ENCODE measurements at regions not wholly inside any gene's neighbourhood (a gene's known extent, or its start where the extent isn't known, plus 50 kb on each side); places are given as distances from the start of the nearest gene placed in this dataset.

DNA sequence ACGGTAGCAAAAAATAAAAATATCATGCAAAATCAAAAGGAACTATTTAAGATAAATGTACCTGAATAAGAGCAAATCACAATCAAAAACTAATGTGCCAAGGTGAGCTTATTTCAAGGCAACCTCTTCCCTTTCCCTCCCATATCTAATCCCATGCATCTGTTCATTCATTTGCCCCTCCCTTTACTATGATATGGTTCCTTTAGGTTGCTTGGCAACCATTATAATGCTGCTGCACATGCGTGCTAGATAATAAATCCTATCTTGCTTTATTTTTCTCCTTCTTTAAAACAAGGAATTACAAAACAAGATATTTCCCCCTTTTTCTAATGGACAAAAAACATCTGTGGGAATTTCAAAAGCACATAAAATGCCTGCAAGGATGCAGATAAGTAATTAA lies 318.2 kb upstream of the POU3F2 start:
- H4K20me1 ChIP-seq (ENCODE audit: insufficient read depth) = no peaks in the 10 kb centered on the region
- H2AFZ ChIP-seq (ENCODE audit: low read depth) = no peak overlapping the region
- no peaks in the 10 kb centered on the region for H3K9me3 ChIP-seq
- no peak overlapping the region for H3K4me2 ChIP-seq
- H3K4me1 ChIP-seq (ENCODE audit: control insufficient read depth in 1 of 2, insufficient read depth in 2 of 2, low read depth in 1 of 2, low read length in 1 of 2) = no peaks in the 10 kb centered on the region
- H3K27ac ChIP-seq (ENCODE audit: low read depth in 2 of 2, low read length in 1 of 2) = no peak overlapping the region
- no peaks in the 10 kb centered on the region for H3K79me2 ChIP-seq (ENCODE audit: insufficient read depth)
- DNase-seq = peak; percentile 7
- TF ChIP-seq TCF12 (IDR thresholded peaks at IDR 0.05) = no peak
- no peak for TF ChIP-seq POLR2AphosphoS5 (IDR thresholded peaks at IDR 0.05; ENCODE audit: low read depth, low read length)
- TF ChIP-seq, protein P1, sequence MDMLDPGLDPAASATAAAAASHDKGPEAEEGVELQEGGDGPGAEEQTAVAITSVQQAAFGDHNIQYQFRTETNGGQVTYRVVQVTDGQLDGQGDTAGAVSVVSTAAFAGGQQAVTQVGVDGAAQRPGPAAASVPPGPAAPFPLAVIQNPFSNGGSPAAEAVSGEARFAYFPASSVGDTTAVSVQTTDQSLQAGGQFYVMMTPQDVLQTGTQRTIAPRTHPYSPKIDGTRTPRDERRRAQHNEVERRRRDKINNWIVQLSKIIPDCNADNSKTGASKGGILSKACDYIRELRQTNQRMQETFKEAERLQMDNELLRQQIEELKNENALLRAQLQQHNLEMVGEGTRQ (IDR thresholded peaks at IDR 0.05; ENCODE audit: borderline replicate concordance, low read depth, low read length) = no peak
- no peak for TF ChIP-seq EP300 (IDR thresholded peaks at IDR 0.05; ENCODE audit: borderline replicate concordance in 1 of 2, low read depth in 1 of 2, low read length in 1 of 2)
- TF ChIP-seq, protein P2, sequence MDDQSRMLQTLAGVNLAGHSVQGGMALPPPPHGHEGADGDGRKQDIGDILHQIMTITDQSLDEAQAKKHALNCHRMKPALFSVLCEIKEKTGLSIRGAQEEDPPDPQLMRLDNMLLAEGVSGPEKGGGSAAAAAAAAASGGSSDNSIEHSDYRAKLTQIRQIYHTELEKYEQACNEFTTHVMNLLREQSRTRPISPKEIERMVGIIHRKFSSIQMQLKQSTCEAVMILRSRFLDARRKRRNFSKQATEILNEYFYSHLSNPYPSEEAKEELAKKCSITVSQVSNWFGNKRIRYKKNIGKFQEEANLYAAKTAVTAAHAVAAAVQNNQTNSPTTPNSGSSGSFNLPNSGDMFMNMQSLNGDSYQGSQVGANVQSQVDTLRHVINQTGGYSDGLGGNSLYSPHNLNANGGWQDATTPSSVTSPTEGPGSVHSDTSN (IDR thresholded peaks at IDR 0.05) = no peak
- TF ChIP-seq MEF2A (IDR thresholded peaks at IDR 0.05; ENCODE audit: borderline replicate concordance, low read depth) = no peak
- TF ChIP-seq CHD2 (IDR thresholded peaks at IDR 0.05; ENCODE audit: low read length, partially characterized antibody) = no peak
- TF ChIP-seq NRF1 (IDR thresholded peaks at IDR 0.05; ENCODE audit: low read depth, low read length) = no peak
- no peak for TF ChIP-seq GABPA (IDR thresholded peaks at IDR 0.05; ENCODE audit: low read depth)
- no peak for TF ChIP-seq SMC3 (IDR thresholded peaks at IDR 0.05; ENCODE audit: low read depth, low read length)
- TF ChIP-seq YY1 (IDR thresholded peaks at IDR 0.05; ENCODE audit: low read depth) = no peak
- TF ChIP-seq FOSL2 (IDR thresholded peaks at IDR 0.05; ENCODE audit: borderline replicate concordance, low read depth) = no peak
- TF ChIP-seq, protein P3, sequence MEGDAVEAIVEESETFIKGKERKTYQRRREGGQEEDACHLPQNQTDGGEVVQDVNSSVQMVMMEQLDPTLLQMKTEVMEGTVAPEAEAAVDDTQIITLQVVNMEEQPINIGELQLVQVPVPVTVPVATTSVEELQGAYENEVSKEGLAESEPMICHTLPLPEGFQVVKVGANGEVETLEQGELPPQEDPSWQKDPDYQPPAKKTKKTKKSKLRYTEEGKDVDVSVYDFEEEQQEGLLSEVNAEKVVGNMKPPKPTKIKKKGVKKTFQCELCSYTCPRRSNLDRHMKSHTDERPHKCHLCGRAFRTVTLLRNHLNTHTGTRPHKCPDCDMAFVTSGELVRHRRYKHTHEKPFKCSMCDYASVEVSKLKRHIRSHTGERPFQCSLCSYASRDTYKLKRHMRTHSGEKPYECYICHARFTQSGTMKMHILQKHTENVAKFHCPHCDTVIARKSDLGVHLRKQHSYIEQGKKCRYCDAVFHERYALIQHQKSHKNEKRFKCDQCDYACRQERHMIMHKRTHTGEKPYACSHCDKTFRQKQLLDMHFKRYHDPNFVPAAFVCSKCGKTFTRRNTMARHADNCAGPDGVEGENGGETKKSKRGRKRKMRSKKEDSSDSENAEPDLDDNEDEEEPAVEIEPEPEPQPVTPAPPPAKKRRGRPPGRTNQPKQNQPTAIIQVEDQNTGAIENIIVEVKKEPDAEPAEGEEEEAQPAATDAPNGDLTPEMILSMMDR (IDR thresholded peaks at IDR 0.05) = no peak
- no peaks in the 10 kb centered on the region for H3K36me3 ChIP-seq (replicated peaks in 1 of 2; ENCODE audit: control insufficient read depth in 1 of 2, insufficient read depth in 2 of 2, low read length in 1 of 2)
- 31% methylated on average over 2 of the region's 2 CpGs for WGBS (ENCODE audit: low lambda C conversion rate)
- no peak overlapping the region for H3K9ac ChIP-seq
- no peaks in the 10 kb centered on the region for H3K9me2 ChIP-seq
- POLR2A ChIA-PET = no interaction called here
- CTCF ChIA-PET = no interaction called here
- no peaks in the 10 kb centered on the region for H3F3A ChIP-seq (replicated peaks; ENCODE audit: insufficient read depth)
- no peak overlapping the region for H3K4me3 ChIP-seq (ENCODE audit: low read depth in 2 of 2, low read length in 1 of 2)
- no peaks in the 10 kb centered on the region for H3K27me3 ChIP-seq (ENCODE audit: insufficient read depth)

DNA sequence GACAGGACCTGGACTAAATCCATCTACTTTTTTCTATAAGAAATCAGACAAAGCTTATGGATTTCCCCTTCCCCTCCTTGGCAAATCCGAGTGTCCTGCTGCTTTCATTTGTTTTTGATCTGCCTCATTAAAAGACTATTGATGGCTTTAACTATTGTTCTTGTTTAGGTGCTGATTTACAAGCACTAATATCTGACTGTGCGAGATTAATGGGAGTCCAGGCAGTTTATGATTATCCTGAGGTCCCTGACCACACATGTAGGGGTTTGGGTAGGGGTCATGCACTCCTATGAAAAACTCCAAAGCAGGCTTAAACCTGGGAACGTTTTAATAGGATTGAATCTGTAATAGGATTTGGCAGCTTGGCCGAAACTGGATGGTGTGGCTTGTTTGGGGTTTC lies 317.5 kb upstream of the POU3F2 start:
- Histone ChIP-seq H3F3A (replicated peaks; ENCODE audit: insufficient read depth) (no peaks in the 10 kb centered on the region), H3K27me3 (ENCODE audit: insufficient read depth) (no peaks in the 10 kb centered on the region), H3K9me2 (no peaks in the 10 kb centered on the region), H3K79me2 (ENCODE audit: insufficient read depth) (no peaks in the 10 kb centered on the region), H3K27ac (ENCODE audit: low read depth in 2 of 2, low read length in 1 of 2) (no peak overlapping the region), H3K4me3 (ENCODE audit: low read depth in 2 of 2, low read length in 1 of 2) (no peak overlapping the region), H3K9ac (no peak overlapping the region), H3K4me1 (ENCODE audit: control insufficient read depth in 1 of 2, insufficient read depth in 2 of 2, low read depth in 1 of 2, low read length in 1 of 2) (no peaks in the 10 kb centered on the region), H4K20me1 (ENCODE audit: insufficient read depth) (no peaks in the 10 kb centered on the region), H3K9me3 (no peaks in the 10 kb centered on the region), H2AFZ (ENCODE audit: low read depth) (no peak overlapping the region), H3K36me3 (replicated peaks in 1 of 2; ENCODE audit: control insufficient read depth in 1 of 2, insufficient read depth in 2 of 2, low read length in 1 of 2) (no peaks in the 10 kb centered on the region), H3K4me2 (no peak overlapping the region)
- 18% methylated on average over 4 of the region's 4 CpGs for WGBS (ENCODE audit: low lambda C conversion rate)
- ChIA-PET CTCF (no interaction called here), POLR2A (no interaction called here)
- TF ChIP-seq, protein P1 (IDR thresholded peaks at IDR 0.05; ENCODE audit: borderline replicate concordance, low read depth, low read length) = no peak
- TF ChIP-seq, protein P4, sequence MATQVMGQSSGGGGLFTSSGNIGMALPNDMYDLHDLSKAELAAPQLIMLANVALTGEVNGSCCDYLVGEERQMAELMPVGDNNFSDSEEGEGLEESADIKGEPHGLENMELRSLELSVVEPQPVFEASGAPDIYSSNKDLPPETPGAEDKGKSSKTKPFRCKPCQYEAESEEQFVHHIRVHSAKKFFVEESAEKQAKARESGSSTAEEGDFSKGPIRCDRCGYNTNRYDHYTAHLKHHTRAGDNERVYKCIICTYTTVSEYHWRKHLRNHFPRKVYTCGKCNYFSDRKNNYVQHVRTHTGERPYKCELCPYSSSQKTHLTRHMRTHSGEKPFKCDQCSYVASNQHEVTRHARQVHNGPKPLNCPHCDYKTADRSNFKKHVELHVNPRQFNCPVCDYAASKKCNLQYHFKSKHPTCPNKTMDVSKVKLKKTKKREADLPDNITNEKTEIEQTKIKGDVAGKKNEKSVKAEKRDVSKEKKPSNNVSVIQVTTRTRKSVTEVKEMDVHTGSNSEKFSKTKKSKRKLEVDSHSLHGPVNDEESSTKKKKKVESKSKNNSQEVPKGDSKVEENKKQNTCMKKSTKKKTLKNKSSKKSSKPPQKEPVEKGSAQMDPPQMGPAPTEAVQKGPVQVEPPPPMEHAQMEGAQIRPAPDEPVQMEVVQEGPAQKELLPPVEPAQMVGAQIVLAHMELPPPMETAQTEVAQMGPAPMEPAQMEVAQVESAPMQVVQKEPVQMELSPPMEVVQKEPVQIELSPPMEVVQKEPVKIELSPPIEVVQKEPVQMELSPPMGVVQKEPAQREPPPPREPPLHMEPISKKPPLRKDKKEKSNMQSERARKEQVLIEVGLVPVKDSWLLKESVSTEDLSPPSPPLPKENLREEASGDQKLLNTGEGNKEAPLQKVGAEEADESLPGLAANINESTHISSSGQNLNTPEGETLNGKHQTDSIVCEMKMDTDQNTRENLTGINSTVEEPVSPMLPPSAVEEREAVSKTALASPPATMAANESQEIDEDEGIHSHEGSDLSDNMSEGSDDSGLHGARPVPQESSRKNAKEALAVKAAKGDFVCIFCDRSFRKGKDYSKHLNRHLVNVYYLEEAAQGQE (IDR thresholded peaks at IDR 0.05; ENCODE audit: low read depth, low read length) = no peak
- TF ChIP-seq EP300 (IDR thresholded peaks at IDR 0.05; ENCODE audit: borderline replicate concordance in 1 of 2, low read depth in 1 of 2, low read length in 1 of 2) (no peak), POLR2AphosphoS5 (IDR thresholded peaks at IDR 0.05; ENCODE audit: low read depth, low read length) (no peak), SIN3A (IDR thresholded peaks at IDR 0.05; ENCODE audit: borderline replicate concordance, low read depth, low read length) (no peak), EZH2phosphoT487 (IDR thresholded peaks at IDR 0.05; ENCODE audit: borderline replicate concordance, low read depth) (no peak), NFIC (IDR thresholded peaks at IDR 0.05; ENCODE audit: borderline replicate concordance) (no peak), SMC3 (IDR thresholded peaks at IDR 0.05; ENCODE audit: low read depth, low read length) (no peak), CHD2 (IDR thresholded peaks at IDR 0.05; ENCODE audit: low read length, partially characterized antibody) (no peak), FOSL2 (IDR thresholded peaks at IDR 0.05; ENCODE audit: borderline replicate concordance, low read depth) (no peak)
- TF ChIP-seq, protein P5, sequence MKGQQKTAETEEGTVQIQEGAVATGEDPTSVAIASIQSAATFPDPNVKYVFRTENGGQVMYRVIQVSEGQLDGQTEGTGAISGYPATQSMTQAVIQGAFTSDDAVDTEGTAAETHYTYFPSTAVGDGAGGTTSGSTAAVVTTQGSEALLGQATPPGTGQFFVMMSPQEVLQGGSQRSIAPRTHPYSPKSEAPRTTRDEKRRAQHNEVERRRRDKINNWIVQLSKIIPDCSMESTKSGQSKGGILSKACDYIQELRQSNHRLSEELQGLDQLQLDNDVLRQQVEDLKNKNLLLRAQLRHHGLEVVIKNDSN (IDR thresholded peaks at IDR 0.05; ENCODE audit: borderline replicate concordance, low read depth) = no peak
- no peak for DNase-seq
